A673 (cell line): ENCODE measurements at regions not wholly inside any gene's neighbourhood (a gene's known extent, or its start where the extent isn't known, plus 50 kb on each side); places are given as distances from the start of the nearest gene placed in this dataset.
A peak's percentile ranks its signal among the peaks of the same experiment; 100 is the strongest.

Source experiments
- BruUV-seq: library from RNA; stranded (reverse); fragments of 400-500 nt; replicated peaks from 2 replicates; lab custom pipeline; 2021; lab: Mats Ljungman, UMichigan
- CTCF ChIA-PET: fragments of 300-600 bp; sonication (Branson Sonifier 250); formaldehyde crosslinking; loops from one replicate; lab custom pipeline; 2022; ENCODE audit warnings: antibody characterized with exemption; lab: Charles Lee
- POLR2A ChIA-PET: fragments of 300-600 bp; sonication (Branson Sonifier 250); formaldehyde crosslinking; loops from one replicate; lab custom pipeline; 2022; ENCODE audit warnings: antibody characterized with exemption; ENCODE audit not compliant: low non-redundant PET; lab: Charles Lee
- DNase-seq: peaks from one replicate; pipeline ENCODE4 v3.0.0-alpha.2; 2015; ENCODE audit warnings: low spot score
- H3K27ac ChIP-seq: fragments of 200-600 bp; sonication (generic); 2 replicates; pipeline ENCODE4 v1.5.1; 2016; ENCODE audit warnings: mixed run types, low read depth, mild to moderate bottlenecking, mixed read lengths, antibody characterized with exemption, low read length; ENCODE audit not compliant: poor library complexity, severe bottlenecking
- H3K27me3 ChIP-seq: fragments of 200-600 bp; sonication (generic); replicated peaks from 2 replicates; pipeline ENCODE4 v1.6.1; 2017; ENCODE audit warnings: mixed run types, low read depth, mild to moderate bottlenecking, mixed read lengths, antibody characterized with exemption, low read length; ENCODE audit not compliant: insufficient read depth, poor library complexity
- H3K36me3 ChIP-seq: fragments of 200-600 bp; sonication (generic); 2 replicates; pipeline ENCODE4 v1.6.1; 2016; ENCODE audit warnings: mixed run types, mild to moderate bottlenecking, mixed read lengths, antibody characterized with exemption, low read length; ENCODE audit not compliant: insufficient read depth, poor library complexity, severe bottlenecking
- H3K4me1 ChIP-seq: fragments of 200-600 bp; sonication (generic); 2 replicates; pipeline ENCODE4 v1.6.1; 2017; ENCODE audit warnings: mixed run types, mild to moderate bottlenecking, mixed read lengths, antibody characterized with exemption, low read length; ENCODE audit not compliant: insufficient read depth, poor library complexity, severe bottlenecking
- H3K4me3 ChIP-seq: fragments of 200-600 bp; sonication (generic); 2 replicates; pipeline ENCODE4 v1.5.1; 2016; ENCODE audit warnings: low read depth, mixed run types, mild to moderate bottlenecking, mixed read lengths, low read length; ENCODE audit not compliant: poor library complexity, severe bottlenecking
- H3K9me3 ChIP-seq: fragments of 200-600 bp; sonication (generic); 2 replicates; pipeline ENCODE4 v1.6.1; 2016; ENCODE audit warnings: mixed run types, low read depth, mild to moderate bottlenecking, mixed read lengths, antibody characterized with exemption, low read length; ENCODE audit not compliant: poor library complexity, severe bottlenecking
- CTCF ChIP-seq: fragments of 300-800, 200-600 bp; sonication (generic); conservative IDR thresholded peaks from 2 replicates; pipeline ENCODE4 v1.5.1; 2017; ENCODE audit warnings: low read depth, mild to moderate bottlenecking, antibody characterized with exemption, low read length, moderate library complexity, mixed read lengths
- EZH2 ChIP-seq: fragments of 200-600 bp; sonication (generic); IDR thresholded peaks from 2 replicates; pipeline ENCODE4 v1.6.1; 2017; ENCODE audit warnings: borderline replicate concordance, low read depth, mild to moderate bottlenecking, mixed read lengths, antibody characterized with exemption, low read length; ENCODE audit not compliant: poor library complexity, severe bottlenecking
- intact Hi-C: fragments of 100-400 bp; cut with micrococcal nuclease; formaldehyde crosslinking; loops from one replicate; pipeline ENCODE4 v1.10.0; 2022; ENCODE audit not compliant: unreplicated experiment

- ChIA-PET POLR2A (no interaction called here), CTCF (no interaction called here)
- intact Hi-C loops: no loop called here
- TF ChIP-seq EZH2 (no peak), CTCF (no peak)
- H3K36me3 ChIP-seq: no peaks in the 10 kb centered on the region
- H3K4me3 ChIP-seq: no peak overlapping the region
- H3K9me3 ChIP-seq: no peaks in the 10 kb centered on the region
- H3K4me1 ChIP-seq: no peaks in the 10 kb centered on the region
- H3K27ac ChIP-seq: no peak overlapping the region
- no TSS peak for BruUV-seq
- peak; percentile 22 for DNase-seq
- H3K27me3 ChIP-seq: no peaks in the 10 kb centered on the region
Measured at GRCh38 chr12:5227708-5228373, 184.2 kb downstream of the KCNA5 start.

GRCh38 chr12:5230156-5230555, 186.5 kb downstream of the KCNA5 start:
- no TSS peak for BruUV-seq
- H3K4me3 ChIP-seq: no peak overlapping the region
- intact Hi-C loops: no loop called here
- no peaks in the 10 kb centered on the region for H3K4me1 ChIP-seq
- TF ChIP-seq EZH2 (no peak), CTCF (no peak)
- H3K9me3 ChIP-seq: no peaks in the 10 kb centered on the region
- no peak overlapping the region for H3K27ac ChIP-seq
- CTCF ChIA-PET: no interaction called here
- DNase-seq: no peak
- no peaks in the 10 kb centered on the region for H3K27me3 ChIP-seq
- POLR2A ChIA-PET: no interaction called here
- no peaks in the 10 kb centered on the region for H3K36me3 ChIP-seq

- Histone ChIP-seq H3K4me1 (no peaks in the 10 kb centered on the region), H3K27ac (no peak overlapping the region), H3K27me3 (no peaks in the 10 kb centered on the region), H3K9me3 (no peaks in the 10 kb centered on the region), H3K4me3 (no peak overlapping the region), H3K36me3 (no peaks in the 10 kb centered on the region)
- no peak for DNase-seq
- TF ChIP-seq CTCF: no peak
- no peak for TF ChIP-seq EZH2
- BruUV-seq: no TSS peak
- POLR2A ChIA-PET: no interaction called here
- intact Hi-C loops: no loop called here
- CTCF ChIA-PET: no interaction called here
Measured at GRCh38 chr12:5230861-5231260, 187.2 kb downstream of the KCNA5 start.
